Left lung (tissue), 4 donors: ENCODE measurements at regions not wholly inside any gene's neighbourhood (a gene's known extent, or its start where the extent isn't known, plus 50 kb on each side); places are given as distances from the start of the nearest gene placed in this dataset.

Experiments
- ATAC-seq: fragments of 200-7000 bp; cut with Tn5 transposase; one replicate; pipeline ENCODE4 v1.9.1; 2020; ENCODE audit warnings: moderate library complexity
- DNase-seq, 4 donors: peaks; one replicate each; pipeline ENCODE4 v3.0.0-alpha.2; 2013 to 2020
- H3K27ac ChIP-seq, 2 donors: fragments of 200-600 bp; sonication (generic) in 1 of 2; one replicate each; pipeline versions ENCODE4 v1.5.0 to v1.8.0; 2020 to 2021
- H3K27me3 ChIP-seq, 2 donors: fragments of 200-600 bp; sonication (generic) in 1 of 2; one replicate each; pipeline versions ENCODE4 v1.5.0 to v1.8.0; 2020 to 2021
- H3K36me3 ChIP-seq, 2 donors: fragments of 200-600 bp; sonication (generic) in 1 of 2; one replicate each; pipeline versions ENCODE4 v1.5.0 to v1.8.0; 2020 to 2021
- H3K4me1 ChIP-seq, 2 donors: fragments of 200-600 bp; one replicate each; pipeline ENCODE4 v1.8.0; 2021
- H3K4me3 ChIP-seq, 2 donors: fragments of 200-600 bp; sonication (generic) in 1 of 2; one replicate each; pipeline versions ENCODE4 v1.5.0 to v1.8.0; 2020 to 2021; ENCODE audit warnings: mild to moderate bottlenecking in 1 of 2
- H3K9me3 ChIP-seq, 2 donors: fragments of 200-600 bp; sonication (generic) in 1 of 2; one replicate each; pipeline versions ENCODE4 v1.5.0 to v1.8.0; 2020 to 2021
- CTCF ChIP-seq, 2 donors: fragments of 200-600 bp; sonication (generic) in 1 of 2; IDR thresholded peaks; one replicate each; pipeline versions ENCODE4 v1.5.0 to v1.8.0; 2021; ENCODE audit warnings: antibody characterized with exemption in 2 of 2
- intact Hi-C, 2 donors: fragments of 100-400 bp; cut with DNase I; formaldehyde crosslinking; loops; one replicate each; pipeline versions ENCODE4 v1.11.2 to v1.14.2; 2022
- donor health status: DM: no; HTN: yes; CAD: no.
- donor health status: DM: no; HTN: no; CAD: no.

GRCh38 chr1:199292896-199293295 lies 654.1 kb downstream of the PTPRC start:
- TF ChIP-seq CTCF (IDR thresholded peaks at IDR 0.05) = no peak
- intact Hi-C loops = no loop called here

GRCh38 chr1:199295107-199295506 lies 656.3 kb downstream of the PTPRC start:
- no peaks in the 10 kb centered on the region for H3K36me3 ChIP-seq
- intact Hi-C loops = no loop called here
- TF ChIP-seq CTCF (IDR thresholded peaks at IDR 0.05) = no peak
- no peaks in the 10 kb centered on the region for H3K27me3 ChIP-seq
- H3K4me1 ChIP-seq = no peaks in the 10 kb centered on the region
- DNase-seq = no peak
- no peak for ATAC-seq
- H3K4me3 ChIP-seq = no peak overlapping the region
- H3K9me3 ChIP-seq = no peaks in the 10 kb centered on the region
- H3K27ac ChIP-seq = no peak overlapping the region

More at GRCh38 chr1:199292896-199293295, 654.1 kb downstream of the PTPRC start:
- Histone ChIP-seq H3K9me3 (no peaks in the 10 kb centered on the region), H3K36me3 (no peaks in the 10 kb centered on the region), H3K27me3 (no peaks in the 10 kb centered on the region), H3K4me1 (no peaks in the 10 kb centered on the region), H3K27ac (no peak overlapping the region), H3K4me3 (no peak overlapping the region)
- ATAC-seq (no peak), DNase-seq (no peak)

- TF ChIP-seq CTCF (IDR thresholded peaks at IDR 0.05) = no peak
- Histone ChIP-seq H3K9me3 (no peaks in the 10 kb centered on the region), H3K4me3 (no peak overlapping the region), H3K27ac (no peak overlapping the region), H3K4me1 (no peaks in the 10 kb centered on the region), H3K27me3 (no peaks in the 10 kb centered on the region), H3K36me3 (no peaks in the 10 kb centered on the region)
- DNase-seq (no peak), ATAC-seq (no peak)
- intact Hi-C loops = no loop called here
These were observed 658.3 kb downstream of the PTPRC start for GRCh38 chr1:199297174-199297573.

- H3K4me3 ChIP-seq = no peak overlapping the region
- DNase-seq (no peak), ATAC-seq (no peak)
- intact Hi-C loops = no loop called here
- no peak for TF ChIP-seq CTCF (IDR thresholded peaks at IDR 0.05)
- no peaks in the 10 kb centered on the region for H3K9me3 ChIP-seq
- H3K36me3 ChIP-seq = no peaks in the 10 kb centered on the region
- no peak overlapping the region for H3K27ac ChIP-seq
- H3K27me3 ChIP-seq = no peaks in the 10 kb centered on the region
- H3K4me1 ChIP-seq = no peaks in the 10 kb centered on the region
These were observed 659.0 kb downstream of the PTPRC start for GRCh38 chr1:199297887-199298286.

- intact Hi-C loops = no loop called here
- TF ChIP-seq CTCF (IDR thresholded peaks at IDR 0.05) = no peak
- no peak for ATAC-seq
These were observed 660.0 kb downstream of the PTPRC start for GRCh38 chr1:199298825-199299224.

More at GRCh38 chr1:199298825-199299224, 660.0 kb downstream of the PTPRC start:
- Histone ChIP-seq H3K27ac (no peak overlapping the region), H3K36me3 (no peaks in the 10 kb centered on the region), H3K4me3 (no peak overlapping the region), H3K4me1 (no peaks in the 10 kb centered on the region), H3K9me3 (no peaks in the 10 kb centered on the region), H3K27me3 (no peaks in the 10 kb centered on the region)
- DNase-seq = no peak
